HG02798 (cell line): ENCODE measurements at regions not wholly inside any gene's neighbourhood (a gene's known extent, or its start where the extent isn't known, plus 50 kb on each side); places are given as distances from the start of the nearest gene placed in this dataset.
"Not testable (repeated sequence)": the region's sequence is repeated elsewhere in the genome, so short reads cannot be mapped to it uniquely, and the experiment has no call there.

Experiments
- ATAC-seq: cut with Tn5 transposase; IDR thresholded peaks from one replicate; pipeline ENCODE4 v1.9.1; 2021; ENCODE audit warnings: mild to moderate bottlenecking; ENCODE audit not compliant: unreplicated experiment, poor library complexity

DNA sequence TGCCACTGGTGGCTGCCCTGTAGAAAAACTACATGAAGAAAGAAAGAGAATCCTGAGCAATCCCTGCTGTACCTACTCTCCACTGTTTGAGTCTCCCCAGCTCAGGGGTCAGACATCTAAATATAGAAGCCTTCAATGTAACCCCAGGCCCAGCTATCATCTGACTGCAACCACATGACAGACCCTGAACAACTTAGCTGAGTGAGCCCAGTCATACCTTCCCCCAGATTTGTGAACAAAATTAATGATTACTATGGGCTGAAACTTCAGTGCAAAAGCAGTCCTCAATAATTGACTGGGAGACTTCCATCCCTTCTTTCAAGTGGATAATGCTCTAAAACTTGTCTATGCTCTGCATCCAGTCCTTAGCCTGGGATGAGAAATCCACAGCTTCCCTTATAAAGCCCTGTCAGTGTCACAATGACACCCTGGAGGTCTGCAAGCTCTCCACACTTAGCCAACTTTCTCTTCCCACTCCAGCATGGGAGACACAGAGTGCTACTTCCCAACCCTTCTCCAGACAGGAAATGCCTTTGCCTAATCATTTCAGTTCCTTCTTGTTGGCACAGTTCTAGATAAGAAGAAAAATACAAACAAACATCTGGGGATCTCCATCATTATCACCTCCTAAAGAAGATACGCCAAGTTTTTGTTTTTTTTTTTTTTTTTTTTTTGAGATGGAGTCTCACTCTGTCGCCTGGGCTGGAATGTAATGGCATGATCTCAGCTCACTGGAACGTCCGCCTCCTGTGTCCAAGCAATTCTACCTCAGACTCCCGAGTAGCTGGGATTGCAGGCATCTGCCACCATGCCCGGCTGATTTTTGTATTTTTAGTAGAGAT is 198.5 kb upstream of the GADL1 start:
- no peak for ATAC-seq

DNA sequence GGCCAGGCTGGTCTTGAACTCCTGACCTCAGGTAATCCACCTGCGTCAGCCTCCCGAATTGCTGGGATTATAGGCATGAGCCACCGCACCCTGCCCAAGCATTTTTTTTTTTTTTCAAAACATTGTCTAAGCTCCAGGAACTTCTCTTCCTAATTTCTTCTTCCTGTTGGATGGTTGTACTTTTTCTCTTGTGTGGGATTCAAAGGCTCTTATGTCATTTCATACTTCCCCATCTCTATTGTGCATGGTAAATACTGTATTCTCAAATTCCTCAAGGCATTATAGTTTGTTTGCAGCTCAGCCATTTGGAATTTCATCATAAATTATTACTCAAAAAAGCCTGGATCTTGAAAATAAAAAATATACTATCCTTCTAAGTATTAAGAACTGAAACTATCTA is 199.1 kb upstream of the GADL1 start:
- no peak for ATAC-seq

- ATAC-seq: no peak
Observed at GRCh38 chr3:31094048-31094447, 199.6 kb upstream of the GADL1 start.

GRCh38 chr3:31095255-31095654 is 200.8 kb upstream of the GADL1 start:
- no peak for ATAC-seq

DNA sequence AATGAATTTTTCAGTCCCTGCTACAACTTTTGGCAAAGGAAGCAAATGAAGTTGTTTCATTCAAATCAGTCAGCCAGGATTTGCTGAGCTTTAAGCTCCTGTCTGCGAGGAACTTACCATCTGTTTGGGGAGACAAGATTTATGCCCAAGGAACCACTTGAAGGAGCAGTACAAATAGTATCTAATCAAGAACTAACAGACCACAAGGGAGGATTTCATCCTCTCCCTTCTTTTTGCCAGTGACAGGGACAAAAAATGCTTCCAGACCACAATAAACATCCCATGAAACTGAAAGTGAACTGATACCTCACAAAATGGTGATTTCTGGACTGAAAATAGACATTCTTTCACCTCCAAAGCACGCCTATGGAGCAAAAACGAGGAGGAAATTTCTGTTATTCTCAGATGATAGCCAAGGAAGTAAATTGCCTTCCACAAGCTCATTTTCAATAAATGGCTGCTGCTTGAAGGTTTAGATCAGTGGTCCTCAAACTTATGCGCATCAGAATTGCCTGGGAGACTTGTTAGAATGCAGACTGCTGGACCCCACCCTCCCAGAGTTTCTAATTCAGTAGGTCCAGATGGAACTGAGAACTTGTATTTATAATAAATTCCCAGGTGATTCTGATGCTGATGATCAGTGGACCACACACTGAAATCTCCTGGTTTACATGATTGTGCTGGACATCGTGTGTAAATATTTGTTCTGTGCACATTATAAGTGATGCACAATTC is 202.4 kb upstream of the GADL1 start:
- ATAC-seq: no peak

- ATAC-seq: no peak
Observed at GRCh38 chr3:31100519-31100918, 206.1 kb upstream of the GADL1 start.

DNA sequence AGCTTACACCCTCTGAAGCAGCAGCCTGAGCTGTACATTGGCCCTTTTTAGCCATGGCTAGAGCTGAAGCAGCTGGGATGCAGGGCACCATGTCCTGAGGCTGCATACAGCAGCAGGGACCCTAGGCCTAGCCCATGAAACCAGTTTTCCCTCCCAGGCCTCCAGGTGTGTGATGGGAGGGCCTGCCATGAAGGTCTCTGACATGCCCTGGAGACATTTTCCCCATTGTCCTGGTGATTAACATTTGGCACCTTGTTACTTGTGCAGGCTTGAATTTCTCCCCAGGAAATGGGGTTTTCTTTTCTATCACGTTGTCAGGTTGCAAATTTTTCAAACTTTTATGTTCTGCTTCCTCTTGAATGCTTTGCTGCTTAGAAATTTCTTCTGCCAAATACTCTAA is 206.8 kb upstream of the GADL1 start:
- ATAC-seq: not testable (repeated sequence)

GRCh38 chr3:31102196-31102879 is 207.9 kb upstream of the GADL1 start:
- ATAC-seq: no peak

DNA sequence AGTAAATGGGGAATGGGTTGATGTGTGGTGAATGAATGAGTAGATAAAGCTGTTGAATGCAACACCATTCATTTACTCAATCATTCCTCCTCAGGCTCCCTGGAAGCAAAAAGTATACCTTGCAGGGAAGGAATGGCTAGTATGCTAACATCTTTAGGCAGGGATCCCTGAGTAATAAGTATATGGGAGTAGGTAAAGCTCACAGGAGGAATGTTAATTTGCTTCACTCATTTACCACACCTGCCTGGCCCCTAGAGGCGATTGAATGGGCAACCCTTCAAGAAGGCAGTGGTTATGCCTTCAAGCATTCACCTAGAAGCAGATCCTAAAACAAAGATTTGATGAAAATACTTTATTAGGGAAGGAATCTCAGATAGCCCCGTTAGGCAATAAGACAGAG is 208.7 kb upstream of the GADL1 start:
- ATAC-seq: no peak

GRCh38 chr3:31103623-31104180 is 209.2 kb upstream of the GADL1 start:
- ATAC-seq: no peak

DNA sequence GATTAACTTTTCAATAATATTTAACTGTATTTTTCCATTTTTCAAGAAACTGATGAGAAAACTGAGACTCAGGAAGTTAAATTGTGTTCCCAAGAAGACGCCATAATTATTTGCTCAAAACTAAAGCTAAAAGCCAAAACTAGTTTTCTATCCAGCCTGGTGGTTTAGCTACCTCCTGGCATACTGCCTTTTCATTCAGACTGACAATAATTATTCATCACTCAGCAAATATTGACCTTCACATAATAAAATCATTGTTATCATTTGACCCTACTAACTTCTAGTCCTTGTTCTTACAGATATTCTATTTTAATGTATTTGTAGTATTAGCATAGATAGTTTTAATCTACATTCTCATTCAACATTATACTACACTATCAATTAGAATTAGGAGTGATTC is 210.6 kb upstream of the GADL1 start:
- ATAC-seq: no peak

- no peak for ATAC-seq
Observed at GRCh38 chr3:31105438-31106077, 211.1 kb upstream of the GADL1 start.

DNA sequence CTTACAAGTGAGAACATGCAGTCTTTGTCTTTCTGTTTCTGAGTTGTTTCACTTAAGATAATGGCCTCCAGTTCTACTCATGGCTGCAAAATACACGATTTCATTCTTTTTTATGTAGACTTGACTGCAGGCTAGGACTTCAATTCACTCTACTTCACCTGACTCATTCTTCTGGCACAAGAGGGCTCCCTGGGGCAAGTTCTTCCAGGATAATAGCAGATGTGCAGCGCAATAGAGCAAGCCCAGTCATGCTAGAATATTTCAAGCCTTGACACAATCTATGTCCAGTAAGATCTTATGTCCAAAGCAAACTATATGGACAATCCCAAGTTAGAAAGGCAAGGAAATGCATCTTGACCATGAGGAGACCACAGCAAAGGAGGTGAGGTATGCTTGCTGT is 211.7 kb upstream of the GADL1 start:
- ATAC-seq: no peak

GRCh38 chr3:31106912-31107311 is 212.5 kb upstream of the GADL1 start:
- peak; percentile 92 for ATAC-seq

- no peak for ATAC-seq
Observed at GRCh38 chr3:31114929-31115283, 220.4 kb upstream of the GADL1 start.

- not testable (repeated sequence) for ATAC-seq
Observed at GRCh38 chr3:31115531-31115930, 221.1 kb upstream of the GADL1 start.

DNA sequence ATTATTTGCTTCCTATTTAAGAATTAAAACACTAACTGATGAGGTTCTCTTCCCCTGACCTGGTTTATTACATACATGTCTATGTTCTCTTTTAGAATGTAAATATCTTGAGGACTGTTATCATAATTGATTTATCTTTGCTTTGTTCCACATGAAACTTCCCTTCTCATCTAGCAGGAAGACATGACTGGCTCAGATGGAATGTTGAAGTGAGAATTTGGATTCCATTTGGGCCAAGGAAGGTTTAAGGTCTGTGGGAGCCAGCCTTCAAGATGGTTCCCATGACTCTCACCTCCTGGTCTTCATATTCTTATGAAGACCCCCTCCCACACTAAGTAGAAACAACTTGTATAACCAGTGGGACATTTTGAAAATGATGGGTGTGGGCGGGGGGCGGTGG is 222.2 kb upstream of the GADL1 start:
- no peak for ATAC-seq

GRCh38 chr3:31117854-31118253 is 223.4 kb upstream of the GADL1 start:
- no peak for ATAC-seq

- ATAC-seq: no peak
Observed at GRCh38 chr3:31124373-31124772, 229.9 kb upstream of the GADL1 start.

GRCh38 chr3:31125413-31126020 is 231.1 kb upstream of the GADL1 start:
- no peak for ATAC-seq
